ENCODE measurements at regions not wholly inside any gene's neighbourhood (a gene's known extent, or its start where the extent isn't known, plus 50 kb on each side); places are given as distances from the start of the nearest gene placed in this dataset.

- H3K27ac ChIP-seq, result no peak overlapping the region
- no peaks in the 10 kb centered on the region for H3K36me3 ChIP-seq
- H3K9me3 ChIP-seq (ENCODE audit: low read depth), result no peaks in the 10 kb centered on the region
- no peaks in the 10 kb centered on the region for H3K27me3 ChIP-seq
- no peak for TF ChIP-seq CTCF (IDR thresholded peaks at IDR 0.05; ENCODE audit: low read depth, low read length)
- DNase-seq (ENCODE audit: low read depth in 1 of 2, low spot score in 1 of 2), result no peak
- H3K4me3 ChIP-seq, result no peak overlapping the region
- H3K4me1 ChIP-seq (ENCODE audit: low read depth), result peaks cover 4% of the 10 kb centered on the region
Measured at GRCh38 chr12:58286353-58286752, 345.0 kb downstream of the ATP23 start.

- DNase-seq (ENCODE audit: low read depth in 1 of 2, low spot score in 1 of 2), result peak in 1 of 2 donors; percentile 71
- Histone ChIP-seq H3K4me3 (no peak overlapping the region), H3K27ac (no peak overlapping the region), H3K4me1 (ENCODE audit: low read depth) (peaks cover 4% of the 10 kb centered on the region), H3K9me3 (ENCODE audit: low read depth) (no peaks in the 10 kb centered on the region), H3K36me3 (no peaks in the 10 kb centered on the region), H3K27me3 (no peaks in the 10 kb centered on the region)
- TF ChIP-seq CTCF (IDR thresholded peaks at IDR 0.05; ENCODE audit: low read depth, low read length), result no peak
Measured at GRCh38 chr12:58288190-58288589, 346.8 kb downstream of the ATP23 start.

- no peak for DNase-seq (ENCODE audit: low read depth in 1 of 2, low spot score in 1 of 2)
- H3K9me3 ChIP-seq (ENCODE audit: low read depth), result no peaks in the 10 kb centered on the region
- H3K27me3 ChIP-seq, result no peaks in the 10 kb centered on the region
- TF ChIP-seq CTCF (IDR thresholded peaks at IDR 0.05; ENCODE audit: low read depth, low read length), result no peak
- H3K36me3 ChIP-seq, result no peaks in the 10 kb centered on the region
- H3K27ac ChIP-seq, result no peak overlapping the region
- no peaks in the 10 kb centered on the region for H3K4me1 ChIP-seq (ENCODE audit: low read depth)
- H3K4me3 ChIP-seq, result no peak overlapping the region
Measured at GRCh38 chr12:58291106-58291505, 349.7 kb downstream of the ATP23 start.

GRCh38 chr12:58293308-58293982, 352.1 kb downstream of the ATP23 start:
- no peaks in the 10 kb centered on the region for H3K36me3 ChIP-seq
- TF ChIP-seq CTCF (IDR thresholded peaks at IDR 0.05; ENCODE audit: low read depth, low read length), result no peak
- no peaks in the 10 kb centered on the region for H3K4me1 ChIP-seq (ENCODE audit: low read depth)
- H3K27ac ChIP-seq, result no peak overlapping the region
- H3K27me3 ChIP-seq, result no peaks in the 10 kb centered on the region
- DNase-seq (ENCODE audit: low read depth in 1 of 2, low spot score in 1 of 2), result peak in 1 of 2 donors; percentile 15
- H3K9me3 ChIP-seq (ENCODE audit: low read depth), result no peaks in the 10 kb centered on the region
- H3K4me3 ChIP-seq, result no peak overlapping the region

GRCh38 chr12:58295268-58295667, 353.9 kb downstream of the ATP23 start:
- no peaks in the 10 kb centered on the region for H3K36me3 ChIP-seq
- no peaks in the 10 kb centered on the region for H3K27me3 ChIP-seq
- H3K4me3 ChIP-seq, result no peak overlapping the region
- no peak overlapping the region for H3K27ac ChIP-seq
- no peak for DNase-seq (ENCODE audit: low read depth in 1 of 2, low spot score in 1 of 2)
- TF ChIP-seq CTCF (IDR thresholded peaks at IDR 0.05; ENCODE audit: low read depth, low read length), result no peak
- H3K9me3 ChIP-seq (ENCODE audit: low read depth), result no peaks in the 10 kb centered on the region
- no peaks in the 10 kb centered on the region for H3K4me1 ChIP-seq (ENCODE audit: low read depth)

Data from cardiac muscle cell (in vitro differentiated cells and primary cell).